Tibial nerve (tissue), 3 donors: ENCODE measurements at regions not wholly inside any gene's neighbourhood (a gene's known extent, or its start where the extent isn't known, plus 50 kb on each side); places are given as distances from the start of the nearest gene placed in this dataset.

Experiments
- POLR2A ChIP-seq, 2 donors: fragments of 450-650 bp; IDR thresholded peaks; one replicate each; pipeline ENCODE4 v1.6.1; 2017; ENCODE audit warnings: antibody characterized with exemption in 2 of 2, mild to moderate bottlenecking in 2 of 2, moderate library complexity in 2 of 2
- TF ChIP-seq, protein P1 (sequence below), 5 experiments: fragments of 200-600 bp in 3 of 5; fragments of 450-650 bp in 2 of 5; sonication (generic) in 3 of 5; IDR thresholded peaks; one replicate each; pipeline ENCODE4 v1.5.1; 2016 to 2019; ENCODE audit warnings: antibody characterized with exemption in 5 of 5, mild to moderate bottlenecking in 3 of 5, moderate library complexity in 2 of 5

GRCh38 chr4:65799513-65799912, 129.2 kb upstream of the EPHA5 start:
- TF ChIP-seq POLR2A (IDR thresholded peaks at IDR 0.05): no peak
- TF ChIP-seq, protein P1, sequence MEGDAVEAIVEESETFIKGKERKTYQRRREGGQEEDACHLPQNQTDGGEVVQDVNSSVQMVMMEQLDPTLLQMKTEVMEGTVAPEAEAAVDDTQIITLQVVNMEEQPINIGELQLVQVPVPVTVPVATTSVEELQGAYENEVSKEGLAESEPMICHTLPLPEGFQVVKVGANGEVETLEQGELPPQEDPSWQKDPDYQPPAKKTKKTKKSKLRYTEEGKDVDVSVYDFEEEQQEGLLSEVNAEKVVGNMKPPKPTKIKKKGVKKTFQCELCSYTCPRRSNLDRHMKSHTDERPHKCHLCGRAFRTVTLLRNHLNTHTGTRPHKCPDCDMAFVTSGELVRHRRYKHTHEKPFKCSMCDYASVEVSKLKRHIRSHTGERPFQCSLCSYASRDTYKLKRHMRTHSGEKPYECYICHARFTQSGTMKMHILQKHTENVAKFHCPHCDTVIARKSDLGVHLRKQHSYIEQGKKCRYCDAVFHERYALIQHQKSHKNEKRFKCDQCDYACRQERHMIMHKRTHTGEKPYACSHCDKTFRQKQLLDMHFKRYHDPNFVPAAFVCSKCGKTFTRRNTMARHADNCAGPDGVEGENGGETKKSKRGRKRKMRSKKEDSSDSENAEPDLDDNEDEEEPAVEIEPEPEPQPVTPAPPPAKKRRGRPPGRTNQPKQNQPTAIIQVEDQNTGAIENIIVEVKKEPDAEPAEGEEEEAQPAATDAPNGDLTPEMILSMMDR (IDR thresholded peaks at IDR 0.05): no peak
